NCI-H748 (cell line): ENCODE measurements at regions not wholly inside any gene's neighbourhood (a gene's known extent, or its start where the extent isn't known, plus 50 kb on each side); places are given as distances from the start of the nearest gene placed in this dataset.

ENCODE experiments used
- DNase-seq: peaks from one replicate; lab custom pipeline; 2025; ENCODE audit not compliant: unreplicated experiment; lab: John Stamatoyannopoulos, UW

DNA sequence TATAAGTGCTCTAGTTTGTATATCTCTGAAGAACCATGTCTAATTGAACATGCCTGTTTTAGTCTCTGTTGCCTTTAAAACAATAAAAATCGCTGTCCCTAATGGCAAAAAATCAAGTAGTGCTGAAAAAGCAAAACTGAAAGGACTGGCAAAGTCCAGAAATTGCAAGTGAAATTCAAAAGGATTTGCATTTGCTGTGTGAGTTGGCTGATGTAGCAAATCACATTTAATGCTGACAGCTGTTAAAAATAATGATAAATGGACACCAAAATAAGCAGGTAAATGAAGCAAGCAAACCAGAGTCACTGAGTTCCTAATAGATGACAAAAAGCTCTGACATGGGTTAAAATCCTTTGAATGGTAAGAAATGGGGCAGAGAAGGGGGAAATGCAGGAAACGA is 874.1 kb downstream of the GRM8 start:
- no peak for DNase-seq

- no peak for DNase-seq
These were observed 882.6 kb downstream of the GRM8 start for GRCh38 chr7:126370038-126370668.

GRCh38 chr7:126362746-126363145 is 890.0 kb downstream of the GRM8 start:
- peak; percentile 80 for DNase-seq

DNA sequence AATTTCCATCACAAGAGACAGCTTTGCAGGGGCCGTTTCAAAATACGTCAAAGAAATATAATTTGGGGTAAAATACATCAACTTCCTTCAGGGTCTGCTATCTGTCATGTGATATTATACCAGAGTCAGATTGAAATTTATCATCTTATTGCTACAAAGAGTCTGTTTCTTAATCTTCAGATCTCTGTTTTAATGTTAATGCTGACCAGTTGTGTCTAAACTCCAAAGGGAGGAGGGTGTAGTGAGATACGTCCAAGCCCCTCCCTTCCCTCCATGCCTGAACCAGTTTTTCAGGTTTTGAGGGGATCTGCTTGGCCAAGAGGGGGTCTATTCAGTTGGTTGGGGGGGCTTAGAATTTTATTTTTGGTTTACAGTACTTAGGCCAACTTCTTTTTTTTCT is 891.6 kb downstream of the GRM8 start:
- peak; percentile 61 for DNase-seq

GRCh38 chr7:126339813-126340212 is 912.9 kb downstream of the GRM8 start:
- DNase-seq: no peak

DNA sequence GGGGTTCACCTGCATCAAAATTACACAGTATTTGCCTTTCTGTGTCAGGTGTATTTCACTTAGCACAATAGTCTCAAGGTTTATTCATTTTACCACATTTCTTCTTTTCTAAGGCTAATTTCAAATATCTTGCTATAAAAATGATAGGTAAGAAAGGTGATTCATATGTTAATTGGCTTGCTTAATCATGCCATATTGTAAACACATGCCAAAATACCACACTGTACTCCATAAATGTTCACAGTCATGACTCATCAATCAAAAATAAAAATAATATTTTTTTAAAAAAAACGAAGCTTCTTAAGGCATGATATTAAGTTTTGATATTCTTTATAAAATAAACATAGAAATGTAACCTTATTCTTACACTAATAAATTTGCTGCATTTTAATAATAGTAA is 947.1 kb downstream of the GRM8 start:
- DNase-seq: no peak

- no peak for DNase-seq
These were observed 948.8 kb downstream of the GRM8 start for GRCh38 chr7:126303926-126304325.

DNA sequence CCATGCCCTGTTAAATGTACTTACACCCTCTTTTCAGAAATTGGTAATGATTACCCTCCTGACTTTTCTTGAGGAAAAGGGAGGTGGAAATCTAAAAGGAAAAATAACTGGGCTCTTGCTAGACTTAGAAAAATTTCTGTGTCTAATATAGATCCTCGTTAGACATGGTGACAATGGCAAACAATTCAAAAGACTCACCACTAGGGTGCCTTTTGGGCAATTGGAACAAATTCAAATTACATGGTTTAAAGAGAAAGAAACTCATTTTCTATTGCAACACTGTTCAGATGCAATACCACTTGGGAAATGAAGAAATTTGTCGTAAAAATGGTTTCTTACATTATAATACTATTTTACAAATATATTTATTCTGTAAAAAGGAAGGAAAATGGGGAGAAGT is 950.1 kb downstream of the GRM8 start:
- no peak for DNase-seq

- peak; percentile 46 for DNase-seq
These were observed 966.4 kb downstream of the GRM8 start for GRCh38 chr7:126286317-126286716.

- DNase-seq: no peak
These were observed 1016.5 kb downstream of the GRM8 start for GRCh38 chr7:126236261-126236660.

DNA sequence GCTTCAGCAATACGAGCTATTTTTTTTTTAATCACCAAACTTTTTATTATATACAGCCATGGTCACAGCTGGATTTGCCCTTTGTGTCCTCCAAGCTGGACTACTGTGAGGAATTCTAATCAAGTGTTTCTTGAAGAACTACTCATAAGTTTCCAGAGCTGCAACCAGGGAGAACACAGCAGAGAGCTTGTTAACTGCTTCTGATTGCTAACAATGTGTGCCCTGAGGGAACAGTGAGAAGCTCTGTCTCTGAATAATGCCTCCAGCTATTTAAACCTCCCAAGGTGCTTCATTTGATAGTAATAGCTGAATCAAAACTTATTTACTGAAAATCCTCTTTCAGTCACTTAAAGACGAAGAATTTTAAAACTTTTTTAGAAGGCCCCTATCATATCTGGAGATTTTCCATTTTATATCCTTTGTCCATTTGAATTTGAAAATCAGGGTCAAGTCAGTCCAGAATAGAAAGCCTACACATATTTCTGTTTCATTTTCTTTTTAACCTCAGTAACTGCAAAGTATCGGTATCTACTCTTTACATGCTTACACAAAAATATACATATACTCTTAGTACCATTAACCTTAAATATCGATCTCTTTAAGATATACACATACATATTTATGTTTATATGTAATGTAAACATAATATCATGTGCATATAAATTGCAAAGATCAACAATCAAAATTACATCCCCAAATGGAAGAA is 1024.2 kb downstream of the GRM8 start:
- DNase-seq: no peak

- no peak for DNase-seq
These were observed 1025.1 kb downstream of the GRM8 start for GRCh38 chr7:126227643-126228042.

- DNase-seq: no peak
These were observed 1025.7 kb downstream of the GRM8 start for GRCh38 chr7:126227055-126227454.

GRCh38 chr7:126223729-126224128 is 1029.0 kb downstream of the GRM8 start:
- DNase-seq: no peak

DNA sequence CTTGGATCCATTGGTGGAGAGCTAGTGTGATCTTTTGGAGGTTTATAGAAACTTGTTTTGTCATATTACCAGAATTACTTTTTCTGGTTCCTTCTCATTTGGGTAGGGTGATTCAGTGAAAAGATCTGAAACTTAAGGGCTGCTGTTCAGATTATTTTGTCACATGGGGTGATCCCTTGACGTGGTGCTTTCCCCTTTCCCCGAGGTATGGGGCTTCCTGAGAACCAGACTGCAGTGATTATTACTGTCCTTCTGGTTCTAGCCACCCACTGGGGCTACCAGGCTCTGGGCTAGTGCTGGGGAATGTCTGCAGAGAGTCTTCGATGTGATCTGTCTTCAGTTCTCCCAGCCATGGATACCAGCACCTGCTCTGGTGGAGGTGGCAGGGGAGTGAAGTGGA is 1030.0 kb downstream of the GRM8 start:
- no peak for DNase-seq

GRCh38 chr7:126215785-126216184 is 1037.0 kb downstream of the GRM8 start:
- no peak for DNase-seq

GRCh38 chr7:126213876-126214275 is 1038.9 kb downstream of the GRM8 start:
- no peak for DNase-seq

DNA sequence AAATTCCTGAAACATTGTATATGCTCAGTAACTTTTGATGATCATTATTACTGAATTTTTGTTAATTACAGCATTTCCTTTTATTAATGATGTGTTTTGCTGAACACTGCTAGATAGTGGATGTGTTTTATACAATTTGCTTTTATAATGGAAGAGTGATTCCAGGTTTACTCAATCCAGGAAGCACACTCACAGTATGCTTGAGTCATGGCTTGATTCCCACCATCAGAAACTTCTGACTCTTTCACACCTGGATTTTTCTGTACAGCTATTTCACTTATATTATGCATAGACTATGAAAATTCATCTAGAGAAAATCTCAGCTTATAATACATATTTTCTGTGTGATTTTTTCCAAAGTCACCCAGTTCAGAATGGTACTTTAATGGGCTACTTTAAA is 1040.9 kb downstream of the GRM8 start:
- no peak for DNase-seq

GRCh38 chr7:126210707-126211106 is 1042.0 kb downstream of the GRM8 start:
- no peak for DNase-seq

DNA sequence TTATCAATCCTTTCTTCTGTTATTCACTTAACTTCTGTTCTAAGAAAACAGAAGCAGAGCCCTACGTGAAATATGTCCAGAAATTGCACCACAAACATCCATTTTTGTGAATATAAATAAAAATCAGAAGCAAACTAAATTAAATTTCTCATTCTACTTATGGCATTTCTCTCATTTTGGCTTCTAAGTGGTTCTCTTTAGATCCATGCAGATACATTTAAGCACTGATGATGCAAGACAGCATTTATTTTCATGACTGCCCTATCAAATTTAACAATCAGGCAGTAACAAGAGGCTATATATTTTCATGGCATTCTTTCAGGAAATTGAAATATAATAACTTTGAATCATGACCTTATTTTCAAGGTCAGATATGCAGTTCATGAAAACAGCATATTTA is 1049.6 kb downstream of the GRM8 start:
- no peak for DNase-seq

GRCh38 chr7:126202177-126202576 is 1050.6 kb downstream of the GRM8 start:
- no peak for DNase-seq

DNA sequence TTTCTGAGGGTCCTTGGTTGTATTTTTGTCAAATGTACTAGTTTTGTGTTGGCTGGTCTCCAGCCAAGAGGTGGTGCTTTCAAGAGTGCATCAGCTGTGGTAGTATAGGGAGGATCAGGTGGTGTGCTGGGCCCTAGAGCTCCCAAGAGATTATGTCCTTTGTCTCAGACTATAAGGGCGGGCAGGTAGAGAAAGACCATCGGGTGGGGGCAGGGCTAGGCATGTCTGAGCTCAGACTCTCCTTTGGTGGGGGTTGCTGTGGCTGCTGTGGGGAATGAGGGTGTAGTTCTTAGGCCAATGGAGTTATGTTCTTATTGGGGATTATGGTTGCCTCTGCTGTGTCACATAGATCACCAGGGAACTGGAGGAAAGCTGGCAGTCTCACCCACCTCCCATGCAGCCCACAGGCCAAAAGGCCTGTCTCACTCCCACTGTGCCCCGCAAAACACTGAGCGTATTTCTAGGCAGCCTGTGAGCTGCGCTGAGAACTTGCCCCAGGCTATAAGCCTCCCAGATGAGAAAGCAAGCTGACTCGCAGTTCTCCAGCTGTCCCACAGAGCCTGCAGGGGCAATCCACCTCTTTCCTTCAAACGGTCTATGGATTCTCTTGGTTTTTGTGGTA is 1066.7 kb downstream of the GRM8 start:
- no peak for DNase-seq
